ENCODE measurements at regions not wholly inside any gene's neighbourhood (a gene's known extent, or its start where the extent isn't known, plus 50 kb on each side); places are given as distances from the start of the nearest gene placed in this dataset.

DNA sequence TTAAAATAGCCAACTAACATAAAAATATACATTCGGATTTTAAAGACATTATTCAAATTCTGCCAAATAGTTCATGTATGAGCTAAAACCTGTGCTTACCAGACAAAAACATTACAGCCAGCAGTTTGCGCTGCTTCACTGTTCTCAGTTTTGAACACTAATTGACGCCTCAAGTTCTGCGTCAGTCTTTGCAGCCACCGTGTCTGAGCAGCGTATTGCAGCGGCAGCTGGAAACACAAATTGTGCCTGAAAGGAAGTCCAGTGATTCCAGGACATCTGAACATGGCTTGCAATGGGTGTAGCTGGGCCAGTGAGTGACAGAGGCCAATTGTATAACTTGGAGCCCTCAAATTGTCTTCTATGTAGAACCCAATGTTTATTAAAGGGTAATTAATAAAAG, 267.6 kb downstream of the TFCP2L1 start (continued):
- no peak for TF ChIP-seq IKZF2 (IDR thresholded peaks at IDR 0.05)

DNA sequence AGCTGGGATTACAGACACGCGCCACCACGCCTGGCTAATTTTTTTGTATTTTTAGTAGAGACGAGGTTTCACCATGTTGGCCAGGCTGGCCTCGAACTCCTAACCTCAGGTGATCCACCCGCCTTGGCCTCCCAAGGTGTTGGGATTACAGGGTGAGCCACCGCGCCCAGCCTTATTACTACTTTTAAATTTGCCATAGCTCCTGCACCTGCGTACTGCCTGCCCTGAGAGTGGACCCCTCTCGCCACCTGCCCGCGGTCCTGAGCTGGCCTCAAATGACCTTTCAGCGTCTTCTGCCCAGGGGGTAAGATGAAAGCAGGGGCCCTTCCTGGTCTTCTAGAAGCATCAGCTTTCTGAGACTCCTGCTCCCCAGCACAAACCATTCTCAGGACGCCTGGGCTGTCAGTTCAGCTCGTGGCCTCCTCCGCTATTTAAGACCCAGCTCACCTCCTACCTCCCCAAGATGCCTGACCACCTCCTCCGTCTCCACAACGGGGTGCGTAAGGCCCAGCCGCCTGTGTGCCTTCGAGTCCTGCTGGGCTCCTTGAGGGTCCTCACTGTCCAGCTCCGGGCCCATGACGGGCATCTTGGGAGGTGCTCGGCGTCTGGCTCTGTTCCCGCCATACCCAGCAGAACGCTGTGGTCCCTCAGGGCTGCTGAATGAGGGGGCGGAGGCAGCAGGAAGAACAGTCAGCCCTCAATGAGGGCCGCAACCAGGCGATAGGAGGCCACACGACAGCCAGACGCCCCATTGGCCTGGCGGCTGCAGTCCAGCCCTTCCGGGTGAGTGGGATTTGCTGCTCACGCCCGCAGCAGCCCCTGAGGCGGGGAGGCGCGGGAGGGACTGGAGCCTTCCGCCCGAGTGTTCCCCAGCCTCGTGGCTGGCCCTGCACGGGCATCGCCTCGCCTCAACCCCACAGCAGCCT, 266.6 kb downstream of the TFCP2L1 start:
- no peak for FAIRE-seq
- no peak overlapping the region for H3K4me2 ChIP-seq (ENCODE audit: control insufficient read depth, insufficient read depth)
- WGBS (ENCODE audit: insufficient coverage, insufficient replicate concordance, low lambda C conversion rate, missing lambda C conversion rate), result 60% methylated on average over 45 of the region's 45 CpGs
- ATAC-seq, result no peak
- SMC1A ChIA-PET (ENCODE audit: uncharacterized antibody, unreplicated experiment), result no interaction called here
- H3K79me2 ChIP-seq (ENCODE audit: control insufficient read depth, insufficient read depth, low read length), result no peaks in the 10 kb centered on the region
- no peaks in the 10 kb centered on the region for H3K27me3 ChIP-seq (replicated peaks in 1 of 2; ENCODE audit: control insufficient read depth in 2 of 2, insufficient read depth in 2 of 2, low read length in 1 of 2)
- POLR2A ChIA-PET, result no interaction called here
- H4K20me1 ChIP-seq (ENCODE audit: control insufficient read depth, insufficient read depth), result no peaks in the 10 kb centered on the region
- H3K9me3 ChIP-seq (replicated peaks; ENCODE audit: control insufficient read depth, insufficient read depth, low read length), result no peaks in the 10 kb centered on the region
- no peak overlapping the region for H3K4me3 ChIP-seq
- CTCF ChIA-PET, result no interaction called here
- no peaks in the 10 kb centered on the region for H3K4me1 ChIP-seq (ENCODE audit: control insufficient read depth, insufficient read depth, low read length)
- intact Hi-C loops (cut with micrococcal nuclease; ENCODE audit: unreplicated experiment), result no loop called here
- H3K27ac ChIP-seq (ENCODE audit: control insufficient read depth, insufficient read depth), result no peak overlapping the region
- no peak overlapping the region for H2AFZ ChIP-seq (ENCODE audit: control insufficient read depth, low read depth, low read length)
- TF ChIP-seq SRF (IDR thresholded peaks at IDR 0.05; ENCODE audit: low read depth in 2 of 2, low read length in 2 of 2) (no peak), POLR2AphosphoS2 (IDR thresholded peaks at IDR 0.05; ENCODE audit: low read depth, low read length) (no peak), KAT2A (conservative IDR thresholded peaks at IDR 0.05; ENCODE audit: control insufficient read depth, low read depth, low read length) (no peak), SUPT20H (IDR thresholded peaks at IDR 0.05; ENCODE audit: borderline replicate concordance, control insufficient read depth, low read depth, low read length) (no peak), MAX (IDR thresholded peaks at IDR 0.05; ENCODE audit: low read depth, low read length) (no peak), NBN (IDR thresholded peaks at IDR 0.05) (no peak), CBFB (IDR thresholded peaks at IDR 0.05; ENCODE audit: low read depth) (no peak), EED (IDR thresholded peaks at IDR 0.05; ENCODE audit: low read depth) (no peak), ZNF217 (IDR thresholded peaks at IDR 0.05) (no peak), IKZF1 (conservative IDR thresholded peaks at IDR 0.05) (no peak), ZNF207 (IDR thresholded peaks at IDR 0.05; ENCODE audit: borderline replicate concordance) (no peak), SMARCA5 (IDR thresholded peaks at IDR 0.05) (no peak), NFYA (IDR thresholded peaks at IDR 0.05; ENCODE audit: borderline replicate concordance, low read depth, low read length) (no peak)
- TF ChIP-seq, protein P1, sequence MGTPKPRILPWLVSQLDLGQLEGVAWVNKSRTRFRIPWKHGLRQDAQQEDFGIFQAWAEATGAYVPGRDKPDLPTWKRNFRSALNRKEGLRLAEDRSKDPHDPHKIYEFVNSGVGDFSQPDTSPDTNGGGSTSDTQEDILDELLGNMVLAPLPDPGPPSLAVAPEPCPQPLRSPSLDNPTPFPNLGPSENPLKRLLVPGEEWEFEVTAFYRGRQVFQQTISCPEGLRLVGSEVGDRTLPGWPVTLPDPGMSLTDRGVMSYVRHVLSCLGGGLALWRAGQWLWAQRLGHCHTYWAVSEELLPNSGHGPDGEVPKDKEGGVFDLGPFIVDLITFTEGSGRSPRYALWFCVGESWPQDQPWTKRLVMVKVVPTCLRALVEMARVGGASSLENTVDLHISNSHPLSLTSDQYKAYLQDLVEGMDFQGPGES (IDR thresholded peaks at IDR 0.05), result no peak
- TF ChIP-seq, protein P2, sequence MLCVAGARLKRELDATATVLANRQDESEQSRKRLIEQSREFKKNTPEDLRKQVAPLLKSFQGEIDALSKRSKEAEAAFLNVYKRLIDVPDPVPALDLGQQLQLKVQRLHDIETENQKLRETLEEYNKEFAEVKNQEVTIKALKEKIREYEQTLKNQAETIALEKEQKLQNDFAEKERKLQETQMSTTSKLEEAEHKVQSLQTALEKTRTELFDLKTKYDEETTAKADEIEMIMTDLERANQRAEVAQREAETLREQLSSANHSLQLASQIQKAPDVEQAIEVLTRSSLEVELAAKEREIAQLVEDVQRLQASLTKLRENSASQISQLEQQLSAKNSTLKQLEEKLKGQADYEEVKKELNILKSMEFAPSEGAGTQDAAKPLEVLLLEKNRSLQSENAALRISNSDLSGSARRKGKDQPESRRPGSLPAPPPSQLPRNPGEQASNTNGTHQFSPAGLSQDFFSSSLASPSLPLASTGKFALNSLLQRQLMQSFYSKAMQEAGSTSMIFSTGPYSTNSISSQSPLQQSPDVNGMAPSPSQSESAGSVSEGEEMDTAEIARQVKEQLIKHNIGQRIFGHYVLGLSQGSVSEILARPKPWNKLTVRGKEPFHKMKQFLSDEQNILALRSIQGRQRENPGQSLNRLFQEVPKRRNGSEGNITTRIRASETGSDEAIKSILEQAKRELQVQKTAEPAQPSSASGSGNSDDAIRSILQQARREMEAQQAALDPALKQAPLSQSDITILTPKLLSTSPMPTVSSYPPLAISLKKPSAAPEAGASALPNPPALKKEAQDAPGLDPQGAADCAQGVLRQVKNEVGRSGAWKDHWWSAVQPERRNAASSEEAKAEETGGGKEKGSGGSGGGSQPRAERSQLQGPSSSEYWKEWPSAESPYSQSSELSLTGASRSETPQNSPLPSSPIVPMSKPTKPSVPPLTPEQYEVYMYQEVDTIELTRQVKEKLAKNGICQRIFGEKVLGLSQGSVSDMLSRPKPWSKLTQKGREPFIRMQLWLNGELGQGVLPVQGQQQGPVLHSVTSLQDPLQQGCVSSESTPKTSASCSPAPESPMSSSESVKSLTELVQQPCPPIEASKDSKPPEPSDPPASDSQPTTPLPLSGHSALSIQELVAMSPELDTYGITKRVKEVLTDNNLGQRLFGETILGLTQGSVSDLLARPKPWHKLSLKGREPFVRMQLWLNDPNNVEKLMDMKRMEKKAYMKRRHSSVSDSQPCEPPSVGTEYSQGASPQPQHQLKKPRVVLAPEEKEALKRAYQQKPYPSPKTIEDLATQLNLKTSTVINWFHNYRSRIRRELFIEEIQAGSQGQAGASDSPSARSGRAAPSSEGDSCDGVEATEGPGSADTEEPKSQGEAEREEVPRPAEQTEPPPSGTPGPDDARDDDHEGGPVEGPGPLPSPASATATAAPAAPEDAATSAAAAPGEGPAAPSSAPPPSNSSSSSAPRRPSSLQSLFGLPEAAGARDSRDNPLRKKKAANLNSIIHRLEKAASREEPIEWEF (IDR thresholded peaks at IDR 0.05; ENCODE audit: insufficient replicate concordance, low read depth, low read length), result no peak
- TF ChIP-seq, protein P3, sequence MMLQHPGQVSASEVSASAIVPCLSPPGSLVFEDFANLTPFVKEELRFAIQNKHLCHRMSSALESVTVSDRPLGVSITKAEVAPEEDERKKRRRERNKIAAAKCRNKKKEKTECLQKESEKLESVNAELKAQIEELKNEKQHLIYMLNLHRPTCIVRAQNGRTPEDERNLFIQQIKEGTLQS (IDR thresholded peaks at IDR 0.05; ENCODE audit: borderline replicate concordance, extremely low read depth, low read depth, low read length), result no peak
- DNase-seq (ENCODE audit: low read depth, low spot score), result no peak
- no peak overlapping the region for H3K9ac ChIP-seq (ENCODE audit: control insufficient read depth, insufficient read depth, low read length)
- in situ Hi-C loops (cut with MboI), result no loop called here
- RAD21 ChIA-PET (ENCODE audit: unreplicated experiment), result no interaction called here
- no TSS peak for BruUV-seq (replicated peaks)
- H3K36me3 ChIP-seq (ENCODE audit: control insufficient read depth in 2 of 2, insufficient read depth in 2 of 2, low read length in 1 of 2), result no peaks in the 10 kb centered on the region
